DMS 273 treated with DMSO at 0.1 percent for 48 hours (cell line): ENCODE measurements at regions not wholly inside any gene's neighbourhood (a gene's known extent, or its start where the extent isn't known, plus 50 kb on each side); places are given as distances from the start of the nearest gene placed in this dataset.

ENCODE experiments used
- DNase-seq: peaks from one replicate; lab custom pipeline; 2025; lab: John Stamatoyannopoulos, UW

DNA sequence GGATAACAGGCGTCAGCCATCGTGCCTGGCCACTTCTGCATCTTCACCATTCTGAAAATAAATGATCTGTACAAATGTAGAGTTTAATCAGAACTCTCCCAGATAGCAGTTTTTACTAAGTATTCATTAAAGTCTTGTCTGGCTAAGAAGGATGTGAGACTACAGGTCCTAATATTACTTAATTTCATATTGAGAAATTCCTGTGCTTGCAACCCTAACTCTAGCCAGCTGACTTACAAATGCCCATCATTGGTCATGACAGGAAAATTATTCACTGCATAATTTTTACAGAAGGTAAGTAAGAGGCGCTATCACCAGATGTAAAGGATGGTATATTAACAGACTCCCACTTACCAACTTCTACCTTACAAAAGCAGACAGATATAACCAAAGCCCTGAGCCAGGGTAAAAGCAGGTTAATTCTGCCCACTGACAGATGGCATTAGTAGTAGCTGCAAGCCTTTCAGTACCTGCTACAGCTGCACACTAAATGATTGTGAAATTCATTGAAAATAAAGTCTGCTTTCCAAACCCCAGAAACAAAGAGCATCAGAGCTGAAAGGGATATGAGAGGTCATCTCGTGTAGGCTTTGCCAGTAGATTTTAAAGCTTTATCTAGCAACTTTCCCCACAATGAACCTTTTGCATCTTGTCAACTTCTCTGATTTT lies 55.9 kb upstream of the FOXN2 start:
- peak; percentile 57 for DNase-seq

DNA sequence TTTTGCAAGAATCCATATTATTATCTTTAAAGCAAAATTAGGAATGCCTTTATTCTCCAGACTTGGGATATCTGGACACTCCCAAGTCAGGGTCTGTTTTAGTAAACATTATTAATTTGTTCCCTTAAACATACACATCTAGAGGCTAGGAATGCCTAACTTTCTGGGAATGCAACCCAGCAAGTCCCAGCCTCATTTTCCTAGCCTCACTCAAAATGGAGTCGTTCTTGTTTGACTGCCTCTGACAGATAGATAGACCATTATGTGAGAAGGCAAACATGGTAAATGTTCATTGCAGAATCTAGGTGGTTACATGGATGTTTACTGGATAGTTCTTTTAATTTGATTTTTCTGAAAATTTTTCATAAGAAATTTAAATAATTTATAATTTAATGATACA lies 54.7 kb upstream of the FOXN2 start:
- no peak for DNase-seq

DNA sequence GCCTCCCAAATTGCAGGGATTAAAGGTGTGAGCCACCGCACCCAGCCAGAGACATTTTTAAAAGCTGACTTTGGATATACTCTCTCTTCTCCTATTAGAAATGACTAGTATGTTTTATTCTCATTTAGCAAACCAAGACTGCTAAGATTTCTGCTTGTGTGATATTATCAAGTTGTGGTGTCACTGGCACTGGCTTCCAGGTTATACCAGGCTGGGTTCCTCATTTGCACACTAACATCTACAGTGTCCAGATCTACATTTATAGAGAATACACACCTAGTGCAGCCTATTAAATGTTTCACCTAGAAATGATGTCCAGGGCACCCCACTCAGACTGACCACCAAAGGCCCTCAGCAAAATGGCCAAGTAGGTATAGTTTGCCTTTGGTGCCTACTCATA lies 49.9 kb upstream of the FOXN2 start:
- no peak for DNase-seq
